ENCODE measurements at regions not wholly inside any gene's neighbourhood (a gene's known extent, or its start where the extent isn't known, plus 50 kb on each side); places are given as distances from the start of the nearest gene placed in this dataset.

GRCh38 chr3:78455712-78456433 is 1311.9 kb downstream of the ROBO1 start:
- H3K27me3 ChIP-seq (ENCODE audit: control insufficient read depth, insufficient read depth, low read length) = no peaks in the 10 kb centered on the region
- no peak overlapping the region for H3K4me3 ChIP-seq (ENCODE audit: low read length)
- no peak overlapping the region for H3K27ac ChIP-seq (ENCODE audit: low read length)
- H3K9me3 ChIP-seq (replicated peaks; ENCODE audit: control insufficient read depth, low read depth, low read length) = no peaks in the 10 kb centered on the region
- no peaks in the 10 kb centered on the region for H3K4me1 ChIP-seq (ENCODE audit: control insufficient read depth, insufficient read depth, low read length)
- DNase-seq = peak; percentile 61
- H3K36me3 ChIP-seq (ENCODE audit: control insufficient read depth, insufficient read depth, low read length) = no peaks in the 10 kb centered on the region
- 33% methylated on average over 1 of the region's 2 CpGs for WGBS (ENCODE audit: insufficient coverage)

- WGBS (ENCODE audit: insufficient coverage) = no CpG with 5 or more reads among the region's 2 CpGs
- Histone ChIP-seq H3K9me3 (replicated peaks; ENCODE audit: control insufficient read depth, low read depth, low read length) (no peaks in the 10 kb centered on the region), H3K27me3 (ENCODE audit: control insufficient read depth, insufficient read depth, low read length) (no peaks in the 10 kb centered on the region), H3K4me3 (ENCODE audit: low read length) (no peak overlapping the region), H3K4me1 (ENCODE audit: control insufficient read depth, insufficient read depth, low read length) (no peaks in the 10 kb centered on the region), H3K36me3 (ENCODE audit: control insufficient read depth, insufficient read depth, low read length) (no peaks in the 10 kb centered on the region), H3K27ac (ENCODE audit: low read length) (no peak overlapping the region)
- no peak for DNase-seq
Observed at GRCh38 chr3:78459796-78460195, 1308.0 kb downstream of the ROBO1 start.

- no peaks in the 10 kb centered on the region for H3K4me1 ChIP-seq (ENCODE audit: control insufficient read depth, insufficient read depth, low read length)
- H3K36me3 ChIP-seq (ENCODE audit: control insufficient read depth, insufficient read depth, low read length) = no peaks in the 10 kb centered on the region
- no peak overlapping the region for H3K27ac ChIP-seq (ENCODE audit: low read length)
- no peaks in the 10 kb centered on the region for H3K9me3 ChIP-seq (replicated peaks; ENCODE audit: control insufficient read depth, low read depth, low read length)
- no peaks in the 10 kb centered on the region for H3K27me3 ChIP-seq (ENCODE audit: control insufficient read depth, insufficient read depth, low read length)
- H3K4me3 ChIP-seq (ENCODE audit: low read length) = no peak overlapping the region
- DNase-seq = no peak
- WGBS (ENCODE audit: insufficient coverage) = no CpG with 5 or more reads among the region's 2 CpGs
Observed at GRCh38 chr3:78462021-78462420, 1305.8 kb downstream of the ROBO1 start.

- no peak overlapping the region for H3K27ac ChIP-seq (ENCODE audit: low read length)
- no CpG with 5 or more reads among the region's 3 CpGs for WGBS (ENCODE audit: insufficient coverage)
- no peaks in the 10 kb centered on the region for H3K4me1 ChIP-seq (ENCODE audit: control insufficient read depth, insufficient read depth, low read length)
- no peak overlapping the region for H3K4me3 ChIP-seq (ENCODE audit: low read length)
- H3K36me3 ChIP-seq (ENCODE audit: control insufficient read depth, insufficient read depth, low read length) = no peaks in the 10 kb centered on the region
- peaks cover 10% of the 10 kb centered on the region for H3K9me3 ChIP-seq (replicated peaks; ENCODE audit: control insufficient read depth, low read depth, low read length)
- no peak for DNase-seq
- H3K27me3 ChIP-seq (ENCODE audit: control insufficient read depth, insufficient read depth, low read length) = no peaks in the 10 kb centered on the region
Observed at GRCh38 chr3:78476076-78476475, 1291.7 kb downstream of the ROBO1 start.

- Histone ChIP-seq H3K4me3 (ENCODE audit: low read length) (no peak overlapping the region), H3K27ac (ENCODE audit: low read length) (no peak overlapping the region), H3K36me3 (ENCODE audit: control insufficient read depth, insufficient read depth, low read length) (no peaks in the 10 kb centered on the region), H3K27me3 (ENCODE audit: control insufficient read depth, insufficient read depth, low read length) (no peaks in the 10 kb centered on the region), H3K4me1 (ENCODE audit: control insufficient read depth, insufficient read depth, low read length) (no peaks in the 10 kb centered on the region), H3K9me3 (replicated peaks; ENCODE audit: control insufficient read depth, low read depth, low read length) (no peaks in the 10 kb centered on the region)
- no peak for DNase-seq
- 88% methylated on average over 8 of the region's 11 CpGs for WGBS (ENCODE audit: insufficient coverage)
Observed at GRCh38 chr3:78481050-78481449, 1286.7 kb downstream of the ROBO1 start.

GRCh38 chr3:78483090-78483489 is 1284.7 kb downstream of the ROBO1 start:
- H3K36me3 ChIP-seq (ENCODE audit: control insufficient read depth, insufficient read depth, low read length) = no peaks in the 10 kb centered on the region
- no peak overlapping the region for H3K27ac ChIP-seq (ENCODE audit: low read length)
- peak; percentile 73 for DNase-seq
- no peaks in the 10 kb centered on the region for H3K4me1 ChIP-seq (ENCODE audit: control insufficient read depth, insufficient read depth, low read length)
- no peak overlapping the region for H3K4me3 ChIP-seq (ENCODE audit: low read length)
- no CpG with 5 or more reads among the region's 3 CpGs for WGBS (ENCODE audit: insufficient coverage)
- no peaks in the 10 kb centered on the region for H3K27me3 ChIP-seq (ENCODE audit: control insufficient read depth, insufficient read depth, low read length)
- H3K9me3 ChIP-seq (replicated peaks; ENCODE audit: control insufficient read depth, low read depth, low read length) = peaks cover 2% of the 10 kb centered on the region

GRCh38 chr3:78494851-78495250 is 1272.9 kb downstream of the ROBO1 start:
- Histone ChIP-seq H3K27ac (ENCODE audit: low read length) (no peak overlapping the region), H3K36me3 (ENCODE audit: control insufficient read depth, insufficient read depth, low read length) (no peaks in the 10 kb centered on the region), H3K9me3 (replicated peaks; ENCODE audit: control insufficient read depth, low read depth, low read length) (no peaks in the 10 kb centered on the region), H3K4me3 (ENCODE audit: low read length) (no peak overlapping the region), H3K27me3 (ENCODE audit: control insufficient read depth, insufficient read depth, low read length) (no peaks in the 10 kb centered on the region), H3K4me1 (ENCODE audit: control insufficient read depth, insufficient read depth, low read length) (no peaks in the 10 kb centered on the region)
- WGBS (ENCODE audit: insufficient coverage) = no CpG with 5 or more reads among the region's 3 CpGs
- DNase-seq = peak; percentile 56

- Histone ChIP-seq H3K36me3 (ENCODE audit: control insufficient read depth, insufficient read depth, low read length) (no peaks in the 10 kb centered on the region), H3K4me3 (ENCODE audit: low read length) (no peak overlapping the region), H3K9me3 (replicated peaks; ENCODE audit: control insufficient read depth, low read depth, low read length) (no peaks in the 10 kb centered on the region), H3K27me3 (ENCODE audit: control insufficient read depth, insufficient read depth, low read length) (no peaks in the 10 kb centered on the region), H3K4me1 (ENCODE audit: control insufficient read depth, insufficient read depth, low read length) (no peaks in the 10 kb centered on the region), H3K27ac (ENCODE audit: low read length) (no peak overlapping the region)
- no CpG with 5 or more reads among the region's 1 CpG for WGBS (ENCODE audit: insufficient coverage)
- no peak for DNase-seq
Observed at GRCh38 chr3:78495301-78495700, 1272.5 kb downstream of the ROBO1 start.

GRCh38 chr3:78496501-78496900 is 1271.3 kb downstream of the ROBO1 start:
- no CpG with 5 or more reads among the region's 5 CpGs for WGBS (ENCODE audit: insufficient coverage)

GRCh38 chr3:78497021-78497420 is 1270.8 kb downstream of the ROBO1 start:
- peak; percentile 40 for DNase-seq
- whole genome bisulfite sequencing (ENCODE audit: insufficient coverage) = 41% methylated on average over 4 of the region's 4 CpGs
- Histone ChIP-seq H3K36me3 (ENCODE audit: control insufficient read depth, insufficient read depth, low read length) (no peaks in the 10 kb centered on the region), H3K27ac (ENCODE audit: low read length) (no peak overlapping the region), H3K4me1 (ENCODE audit: control insufficient read depth, insufficient read depth, low read length) (no peaks in the 10 kb centered on the region), H3K4me3 (ENCODE audit: low read length) (no peak overlapping the region), H3K9me3 (replicated peaks; ENCODE audit: control insufficient read depth, low read depth, low read length) (no peaks in the 10 kb centered on the region), H3K27me3 (ENCODE audit: control insufficient read depth, insufficient read depth, low read length) (no peaks in the 10 kb centered on the region)

More at GRCh38 chr3:78496501-78496900, 1271.3 kb downstream of the ROBO1 start:
- H3K27ac ChIP-seq (ENCODE audit: low read length) = no peak overlapping the region
- no peaks in the 10 kb centered on the region for H3K9me3 ChIP-seq (replicated peaks; ENCODE audit: control insufficient read depth, low read depth, low read length)
- no peak for DNase-seq
- H3K27me3 ChIP-seq (ENCODE audit: control insufficient read depth, insufficient read depth, low read length) = no peaks in the 10 kb centered on the region
- no peaks in the 10 kb centered on the region for H3K4me1 ChIP-seq (ENCODE audit: control insufficient read depth, insufficient read depth, low read length)
- H3K4me3 ChIP-seq (ENCODE audit: low read length) = no peak overlapping the region
- no peaks in the 10 kb centered on the region for H3K36me3 ChIP-seq (ENCODE audit: control insufficient read depth, insufficient read depth, low read length)

GRCh38 chr3:78497767-78498166 is 1270.0 kb downstream of the ROBO1 start:
- no peaks in the 10 kb centered on the region for H3K9me3 ChIP-seq (replicated peaks; ENCODE audit: control insufficient read depth, low read depth, low read length)
- H3K4me3 ChIP-seq (ENCODE audit: low read length) = no peak overlapping the region
- peak; percentile 51 for DNase-seq
- no peaks in the 10 kb centered on the region for H3K27me3 ChIP-seq (ENCODE audit: control insufficient read depth, insufficient read depth, low read length)
- no peak overlapping the region for H3K27ac ChIP-seq (ENCODE audit: low read length)
- H3K4me1 ChIP-seq (ENCODE audit: control insufficient read depth, insufficient read depth, low read length) = no peaks in the 10 kb centered on the region
- WGBS (ENCODE audit: insufficient coverage) = no CpG with 5 or more reads among the region's 2 CpGs
- no peaks in the 10 kb centered on the region for H3K36me3 ChIP-seq (ENCODE audit: control insufficient read depth, insufficient read depth, low read length)

All from muscle of leg (tissue), 3 donors.